Cardiac fibroblast (primary cell): ENCODE measurements at regions not wholly inside any gene's neighbourhood (a gene's known extent, or its start where the extent isn't known, plus 50 kb on each side); places are given as distances from the start of the nearest gene placed in this dataset.

Experiments
- DNase-seq, 2 donors: peaks; one replicate each; pipeline versions ENCODE4 v3.0.0 to v3.0.0-alpha.2; 2010; ENCODE audit warnings: low read depth in 2 of 2
- H3K4me3 ChIP-seq, 2 donors: replicated peaks in 1 of 2; 1 replicate in 1 of 2; 2 replicates in 1 of 2; pipeline ENCODE4 v1.5.1; 2011; ENCODE audit warnings: low read depth in 2 of 2, low read length in 2 of 2, mild to moderate bottlenecking in 2 of 2, moderate library complexity in 1 of 2
- CTCF ChIP-seq: IDR thresholded peaks from one replicate; pipeline ENCODE4 v1.5.1; 2011; ENCODE audit warnings: low read depth, mild to moderate bottlenecking, low read length, inconsistent platforms

DNA sequence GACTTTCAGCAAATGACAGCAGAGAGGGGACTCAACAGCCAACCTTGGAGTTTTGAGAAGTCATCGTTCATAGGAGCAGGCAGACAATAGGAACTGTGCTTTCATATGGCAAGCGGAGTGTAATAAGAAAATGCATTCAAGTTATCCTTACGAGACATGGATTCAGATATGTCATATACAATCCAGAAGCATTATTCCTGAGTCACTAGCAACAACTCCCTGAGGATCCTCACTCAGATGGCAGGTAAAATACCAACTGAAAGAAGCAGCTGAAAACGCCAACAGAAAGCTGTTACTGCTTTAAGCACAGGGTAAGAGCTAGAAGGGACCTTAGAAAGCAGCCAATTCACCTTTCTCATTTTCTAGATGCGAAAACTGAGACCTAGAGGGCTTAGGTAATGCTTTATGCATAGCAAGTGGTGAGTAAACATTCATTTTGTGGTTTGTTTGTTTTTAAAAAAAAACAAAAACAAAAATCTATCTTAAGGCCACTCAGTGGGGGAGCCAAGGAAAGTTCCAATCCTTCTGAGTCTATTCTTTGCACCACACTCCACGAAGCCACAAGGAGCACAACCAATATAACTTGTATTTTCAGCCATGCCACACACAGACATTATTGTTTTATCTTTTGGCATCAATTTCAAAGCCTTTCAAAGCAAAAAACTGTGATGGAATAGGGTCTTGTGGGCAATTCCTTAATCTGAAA, 89.1 kb upstream of the RIOK3 start:
- DNase-seq: no peak
- TF ChIP-seq CTCF: no peak
- H3K4me3 ChIP-seq: no peak overlapping the region

DNA sequence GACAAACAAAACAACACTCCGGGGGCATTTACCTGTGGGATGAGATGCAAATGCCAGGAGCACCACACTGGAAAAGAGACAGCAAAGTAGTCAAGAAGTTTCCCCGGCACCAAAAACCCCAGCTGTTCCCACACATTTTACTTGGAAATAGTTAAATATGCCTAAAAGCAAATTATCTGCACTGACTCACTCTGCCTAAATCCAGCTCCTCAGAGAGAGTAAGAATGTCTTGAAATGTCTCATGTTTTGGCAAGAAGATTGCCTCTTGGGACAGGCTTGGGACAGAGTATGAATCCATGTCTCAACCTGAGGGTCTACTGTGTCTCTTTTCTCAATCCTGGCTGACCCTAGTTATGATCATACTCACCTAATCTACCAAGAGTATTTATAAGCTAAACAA, 87.5 kb upstream of the RIOK3 start:
- TF ChIP-seq CTCF: no peak
- H3K4me3 ChIP-seq: no peak overlapping the region
- DNase-seq: peak; percentile 68 to 81

DNA sequence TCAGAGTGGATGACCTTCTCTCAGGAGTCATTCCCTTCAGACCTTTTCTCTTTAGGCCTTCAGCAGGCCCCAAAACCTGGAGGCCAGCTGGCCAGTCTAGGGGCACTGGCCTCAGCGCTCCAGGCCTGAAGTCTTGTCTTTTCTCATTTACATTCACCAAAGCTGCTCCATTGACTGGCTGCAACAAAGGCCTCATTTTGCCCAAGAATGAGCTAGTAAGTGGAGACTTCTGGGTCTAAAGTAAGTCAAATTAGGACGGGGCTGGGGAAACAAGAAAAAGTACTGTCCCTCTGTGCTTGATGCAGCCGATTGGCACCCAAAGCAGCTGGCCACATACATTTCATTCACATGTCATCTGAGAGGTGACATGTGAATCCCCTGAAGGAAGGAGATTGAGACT, 83.8 kb upstream of the RIOK3 start:
- TF ChIP-seq CTCF: no peak
- no peak overlapping the region for H3K4me3 ChIP-seq
- no peak for DNase-seq

- no peak for DNase-seq
- TF ChIP-seq CTCF: no peak
- H3K4me3 ChIP-seq: no peak overlapping the region
Observed at GRCh38 chr18:23373570-23373969, 79.5 kb upstream of the RIOK3 start.

DNA sequence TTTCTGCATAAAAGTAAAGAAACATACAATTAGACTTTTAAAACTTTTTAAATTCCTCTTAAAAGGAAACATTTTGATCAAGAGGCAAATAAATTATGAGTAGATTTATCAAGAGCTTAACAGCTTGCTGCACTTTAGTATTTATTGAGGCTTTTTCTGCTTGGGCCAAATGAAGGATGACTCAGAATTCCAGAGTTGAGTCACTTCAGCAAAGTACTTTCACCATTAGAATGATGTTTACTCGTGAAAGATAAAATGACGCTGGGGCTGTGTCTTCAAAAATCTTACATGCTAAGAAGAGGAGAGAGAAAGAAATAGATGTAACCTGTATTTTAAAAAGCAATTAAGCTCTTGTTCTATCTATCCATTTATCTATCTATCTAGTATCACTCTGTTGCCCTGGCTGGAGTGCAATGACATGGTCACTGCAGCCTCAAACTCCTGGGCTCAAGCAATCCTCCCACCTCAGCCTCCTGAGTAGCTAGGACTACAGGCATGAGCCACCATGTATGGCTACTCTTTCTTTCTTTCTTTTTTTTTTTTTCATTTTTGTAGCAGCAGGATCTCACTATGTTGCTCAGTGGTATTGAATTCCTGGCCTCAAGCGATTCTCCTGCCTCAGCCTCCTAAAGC, 75.3 kb upstream of the RIOK3 start:
- no peak for TF ChIP-seq CTCF
- no peak overlapping the region for H3K4me3 ChIP-seq
- DNase-seq: peak; percentile 84 to 91

GRCh38 chr18:23378302-23378686, 74.8 kb upstream of the RIOK3 start:
- TF ChIP-seq CTCF: no peak
- no peak overlapping the region for H3K4me3 ChIP-seq
- DNase-seq: peak in 1 of 2 donors; percentile 57
